Osteoblast (primary cell): ENCODE measurements at regions not wholly inside any gene's neighbourhood (a gene's known extent, or its start where the extent isn't known, plus 50 kb on each side); places are given as distances from the start of the nearest gene placed in this dataset.

Experiments used
- DNase-seq: peaks from one replicate; pipeline ENCODE4 v3.0.0; 2011; ENCODE audit warnings: low spot score, mixed read lengths; ENCODE audit not compliant: insufficient read length; ENCODE audit errors: missing footprints
- H2AFZ ChIP-seq: 2 replicates; pipeline ENCODE4 v1.6.0; 2011; ENCODE audit warnings: mild to moderate bottlenecking, low read length
- H3K27ac ChIP-seq: 2 replicates; pipeline ENCODE4 v1.5.1; 2011; ENCODE audit warnings: mild to moderate bottlenecking, low read depth, low read length, moderate library complexity
- H3K27me3 ChIP-seq: 2 replicates; pipeline ENCODE4 v1.6.0; 2012; ENCODE audit warnings: mild to moderate bottlenecking, control low read depth, inconsistent platforms, low read length, moderate library complexity; ENCODE audit not compliant: insufficient read depth
- H3K36me3 ChIP-seq: 2 replicates; pipeline ENCODE4 v1.5.1; 2011; ENCODE audit warnings: mild to moderate bottlenecking, low read length, control low read depth, moderate library complexity; ENCODE audit not compliant: insufficient read depth
- H3K4me1 ChIP-seq: 2 replicates; pipeline ENCODE4 v1.5.1; 2011; ENCODE audit warnings: mild to moderate bottlenecking, low read length, control low read depth, moderate library complexity; ENCODE audit not compliant: insufficient read depth
- H3K4me2 ChIP-seq: 2 replicates; pipeline ENCODE4 v1.6.0; 2011; ENCODE audit warnings: mild to moderate bottlenecking, low read length; ENCODE audit not compliant: insufficient read depth
- H3K4me3 ChIP-seq: fragments of 200-600 bp; sonication (generic); 3 replicates; pipeline ENCODE4 v1.5.1; 2012; ENCODE audit warnings: mild to moderate bottlenecking, low read length, inconsistent platforms; ENCODE audit not compliant: insufficient read depth
- H3K79me2 ChIP-seq: 2 replicates; pipeline ENCODE4 v1.6.0; 2012; ENCODE audit warnings: mild to moderate bottlenecking, low read length, control low read depth, inconsistent platforms; ENCODE audit not compliant: insufficient read depth
- H3K9me3 ChIP-seq: 2 replicates; pipeline ENCODE4 v1.5.1; 2011; ENCODE audit warnings: low read depth, low read length, control low read depth
- H4K20me1 ChIP-seq: 2 replicates; pipeline ENCODE4 v1.6.0; 2012; ENCODE audit warnings: mild to moderate bottlenecking, low read length, control low read depth; ENCODE audit not compliant: insufficient read depth
- CTCF ChIP-seq: IDR thresholded peaks from 2 replicates; pipeline ENCODE4 v1.5.1; 2011; ENCODE audit warnings: mild to moderate bottlenecking, low read depth, low read length, moderate library complexity; ENCODE audit errors: extremely low read depth

- Histone ChIP-seq H3K36me3 (no peaks in the 10 kb centered on the region), H3K4me2 (no peak overlapping the region), H3K27me3 (no peaks in the 10 kb centered on the region), H3K79me2 (no peaks in the 10 kb centered on the region), H3K4me1 (no peaks in the 10 kb centered on the region), H3K9me3 (peaks cover 3% of the 10 kb centered on the region), H2AFZ (no peak overlapping the region), H3K27ac (no peak overlapping the region), H3K4me3 (no peak overlapping the region), H4K20me1 (no peaks in the 10 kb centered on the region)
- TF ChIP-seq CTCF, result no peak
- DNase-seq, result no peak
These were observed 1131.0 kb downstream of the TAF11L14 start for GRCh38 chr5:18765304-18765703.

- H3K79me2 ChIP-seq, result no peaks in the 10 kb centered on the region
- no peak overlapping the region for H3K4me2 ChIP-seq
- no peak overlapping the region for H3K27ac ChIP-seq
- no peak overlapping the region for H2AFZ ChIP-seq
- no peaks in the 10 kb centered on the region for H3K9me3 ChIP-seq
- no peak for TF ChIP-seq CTCF
- no peak for DNase-seq
- H3K4me3 ChIP-seq, result no peak overlapping the region
- H4K20me1 ChIP-seq, result no peaks in the 10 kb centered on the region
- no peaks in the 10 kb centered on the region for H3K27me3 ChIP-seq
- H3K36me3 ChIP-seq, result no peaks in the 10 kb centered on the region
- no peaks in the 10 kb centered on the region for H3K4me1 ChIP-seq
These were observed 1136.9 kb downstream of the TAF11L14 start for GRCh38 chr5:18771097-18771610.

- H3K27ac ChIP-seq, result no peak overlapping the region
- TF ChIP-seq CTCF, result no peak
- H3K27me3 ChIP-seq, result no peaks in the 10 kb centered on the region
- no peak for DNase-seq
- H4K20me1 ChIP-seq, result no peaks in the 10 kb centered on the region
- no peaks in the 10 kb centered on the region for H3K9me3 ChIP-seq
- H3K36me3 ChIP-seq, result no peaks in the 10 kb centered on the region
- no peak overlapping the region for H3K4me3 ChIP-seq
- H2AFZ ChIP-seq, result no peak overlapping the region
- H3K4me2 ChIP-seq, result no peak overlapping the region
- no peaks in the 10 kb centered on the region for H3K79me2 ChIP-seq
- no peaks in the 10 kb centered on the region for H3K4me1 ChIP-seq
These were observed 1138.2 kb downstream of the TAF11L14 start for GRCh38 chr5:18772475-18772874.

GRCh38 chr5:18778225-18778624, 1144.0 kb downstream of the TAF11L14 start:
- no peak for DNase-seq
- Histone ChIP-seq H3K27me3 (no peaks in the 10 kb centered on the region), H4K20me1 (no peaks in the 10 kb centered on the region), H3K4me1 (no peaks in the 10 kb centered on the region), H3K27ac (no peak overlapping the region), H3K4me3 (no peak overlapping the region), H2AFZ (no peak overlapping the region), H3K9me3 (no peaks in the 10 kb centered on the region), H3K79me2 (no peaks in the 10 kb centered on the region), H3K36me3 (no peaks in the 10 kb centered on the region), H3K4me2 (no peak overlapping the region)
- no peak for TF ChIP-seq CTCF
